ENCODE measurements at regions not wholly inside any gene's neighbourhood (a gene's known extent, or its start where the extent isn't known, plus 50 kb on each side); places are given as distances from the start of the nearest gene placed in this dataset.
A peak's percentile ranks its signal among the peaks of the same experiment; 100 is the strongest.

DNA sequence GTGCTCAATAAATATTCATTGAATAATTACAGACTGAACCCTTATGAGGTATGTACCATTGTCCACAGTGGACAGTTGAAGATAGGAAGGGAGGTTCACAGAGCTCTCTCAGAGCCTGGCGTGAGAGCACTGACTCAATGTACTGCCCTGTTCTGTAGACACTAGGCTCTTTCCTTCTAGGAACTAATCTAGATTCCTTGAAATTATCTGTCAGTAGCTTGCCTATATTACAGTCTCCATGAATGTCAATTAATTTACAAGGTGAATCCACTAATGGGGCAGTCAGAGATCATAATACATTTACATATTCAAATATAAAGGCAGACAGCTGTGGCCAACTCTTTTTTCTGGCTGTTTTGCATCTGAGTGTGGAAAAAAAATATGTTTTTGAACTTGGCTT is 251.2 kb upstream of the SALL1 start:
- H3K9me3 Mint-ChIP-seq (ENCODE audit: unreplicated experiment), result no peaks in the 10 kb centered on the region
- peaks cover 29% of the 10 kb centered on the region for H3K4me1 Mint-ChIP-seq (ENCODE audit: insufficient read depth, unreplicated experiment)
- POLR2A ChIA-PET, result no interaction called here
- BruUV-seq (replicated peaks), result no TSS peak
- intact Hi-C loops (cut with micrococcal nuclease), result loop anchor here (10.0 kb wide), 1 partner anchor 133 kb away; no protein-coding TSS in a partner anchor
- CTCF ChIA-PET, result interaction anchor here (0.6 kb wide), 2 partner anchors 42 to 54 kb away, joined by 3 to 5 read pairs; no protein-coding TSS in a partner anchor
- no peak for DNase-seq (ENCODE audit: unreplicated experiment)
- peak overlapping the region; percentile 5 for H3K27ac Mint-ChIP-seq (ENCODE audit: low read depth, unreplicated experiment)
- no peaks in the 10 kb centered on the region for H3K27me3 Mint-ChIP-seq (ENCODE audit: insufficient read depth, unreplicated experiment)
- H3K36me3 Mint-ChIP-seq (ENCODE audit: insufficient read depth, unreplicated experiment), result no peaks in the 10 kb centered on the region
- no peak overlapping the region for H3K4me3 Mint-ChIP-seq (ENCODE audit: unreplicated experiment)
- TF ChIP-seq, protein P1, sequence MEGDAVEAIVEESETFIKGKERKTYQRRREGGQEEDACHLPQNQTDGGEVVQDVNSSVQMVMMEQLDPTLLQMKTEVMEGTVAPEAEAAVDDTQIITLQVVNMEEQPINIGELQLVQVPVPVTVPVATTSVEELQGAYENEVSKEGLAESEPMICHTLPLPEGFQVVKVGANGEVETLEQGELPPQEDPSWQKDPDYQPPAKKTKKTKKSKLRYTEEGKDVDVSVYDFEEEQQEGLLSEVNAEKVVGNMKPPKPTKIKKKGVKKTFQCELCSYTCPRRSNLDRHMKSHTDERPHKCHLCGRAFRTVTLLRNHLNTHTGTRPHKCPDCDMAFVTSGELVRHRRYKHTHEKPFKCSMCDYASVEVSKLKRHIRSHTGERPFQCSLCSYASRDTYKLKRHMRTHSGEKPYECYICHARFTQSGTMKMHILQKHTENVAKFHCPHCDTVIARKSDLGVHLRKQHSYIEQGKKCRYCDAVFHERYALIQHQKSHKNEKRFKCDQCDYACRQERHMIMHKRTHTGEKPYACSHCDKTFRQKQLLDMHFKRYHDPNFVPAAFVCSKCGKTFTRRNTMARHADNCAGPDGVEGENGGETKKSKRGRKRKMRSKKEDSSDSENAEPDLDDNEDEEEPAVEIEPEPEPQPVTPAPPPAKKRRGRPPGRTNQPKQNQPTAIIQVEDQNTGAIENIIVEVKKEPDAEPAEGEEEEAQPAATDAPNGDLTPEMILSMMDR (IDR thresholded peaks at IDR 0.05; ENCODE audit: unreplicated experiment), result no peak

DNA sequence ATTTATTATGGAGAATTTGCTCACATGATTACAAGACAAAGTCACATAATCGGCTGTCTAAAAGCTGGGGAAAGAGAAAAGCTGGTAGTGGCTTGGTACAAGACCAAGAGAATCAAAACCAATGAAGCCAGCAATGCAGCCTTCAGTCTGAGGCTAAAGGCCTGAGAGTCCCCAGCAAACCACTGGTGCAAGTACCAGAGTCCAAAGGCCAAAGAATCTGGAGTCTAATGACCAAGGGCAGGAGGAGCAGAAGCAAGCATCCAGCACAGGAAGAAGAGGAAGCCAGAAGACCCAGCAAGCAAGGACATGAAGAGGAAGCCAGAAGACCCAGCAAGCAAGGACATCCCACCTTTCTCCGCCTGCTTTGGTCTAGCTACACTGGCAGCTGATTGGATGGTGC is 250.6 kb upstream of the SALL1 start:
- TF ChIP-seq, protein P1 (IDR thresholded peaks at IDR 0.05; ENCODE audit: unreplicated experiment), result no peak
- Mint-ChIP-seq H3K9me3 (ENCODE audit: unreplicated experiment) (no peaks in the 10 kb centered on the region), H3K4me1 (ENCODE audit: insufficient read depth, unreplicated experiment) (peaks cover 28% of the 10 kb centered on the region), H3K4me3 (ENCODE audit: unreplicated experiment) (no peak overlapping the region), H3K36me3 (ENCODE audit: insufficient read depth, unreplicated experiment) (no peaks in the 10 kb centered on the region), H3K27me3 (ENCODE audit: insufficient read depth, unreplicated experiment) (no peaks in the 10 kb centered on the region), H3K27ac (ENCODE audit: low read depth, unreplicated experiment) (no peak overlapping the region)
- ChIA-PET CTCF (no interaction called here), POLR2A (no interaction called here)
- intact Hi-C loops (cut with micrococcal nuclease), result loop anchor here (10.0 kb wide), 1 partner anchor 133 kb away; no protein-coding TSS in a partner anchor
- BruUV-seq (replicated peaks), result no TSS peak
- no peak for DNase-seq (ENCODE audit: unreplicated experiment)

DNA sequence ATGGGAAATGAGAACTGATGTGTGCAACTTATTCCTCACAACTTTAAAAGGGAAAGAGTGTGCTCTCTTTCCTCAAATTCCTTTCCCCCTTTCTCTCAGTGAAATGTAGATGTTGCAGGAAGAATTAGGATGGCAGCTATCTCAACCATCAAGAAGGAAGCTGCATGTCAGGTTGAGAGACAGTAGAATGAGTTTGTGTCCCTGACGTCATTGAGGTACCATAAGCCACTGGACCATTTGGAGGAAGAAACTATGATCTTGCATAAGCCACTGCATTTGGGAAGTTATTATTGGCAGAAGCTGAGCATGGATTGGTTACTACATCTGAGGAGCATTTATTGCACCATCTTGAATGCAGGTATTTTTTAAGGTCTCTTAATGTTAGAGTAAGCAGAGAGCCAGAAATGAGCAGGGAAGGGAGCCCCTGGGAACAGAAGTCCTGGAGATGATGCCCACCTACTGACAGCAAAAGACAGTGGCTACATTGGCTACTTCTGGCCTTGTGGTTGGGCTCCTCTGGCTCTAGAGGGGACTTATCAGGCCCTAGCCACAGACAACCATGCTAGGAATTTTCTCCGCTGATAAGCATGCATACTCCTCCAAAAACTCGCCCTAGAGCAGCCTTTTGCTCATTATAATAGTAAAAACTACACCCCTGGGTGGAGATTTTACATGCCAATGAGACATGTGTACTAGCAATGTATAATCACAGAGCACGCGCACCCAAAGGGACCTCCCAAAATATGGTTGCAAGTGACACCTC is 249.0 kb upstream of the SALL1 start:
- intact Hi-C loops (cut with micrococcal nuclease), result loop anchor here (10.0 kb wide), 1 partner anchor 135 kb away; no protein-coding TSS in a partner anchor
- ChIA-PET POLR2A (interaction anchor here (0.6 kb wide), 2 partner anchors 26 to 517 kb away, joined by 3 read pairs; no protein-coding TSS in a partner anchor), CTCF (interaction anchor here (0.6 kb wide), 2 partner anchors 10 to 218 kb away, joined by 3 read pairs; no protein-coding TSS in a partner anchor)
- DNase-seq (ENCODE audit: unreplicated experiment), result no peak
- Mint-ChIP-seq H3K27ac (ENCODE audit: low read depth, unreplicated experiment) (no peak overlapping the region), H3K4me1 (ENCODE audit: insufficient read depth, unreplicated experiment) (peaks cover 25% of the 10 kb centered on the region), H3K9me3 (ENCODE audit: unreplicated experiment) (no peaks in the 10 kb centered on the region), H3K4me3 (ENCODE audit: unreplicated experiment) (no peak overlapping the region), H3K36me3 (ENCODE audit: insufficient read depth, unreplicated experiment) (no peaks in the 10 kb centered on the region), H3K27me3 (ENCODE audit: insufficient read depth, unreplicated experiment) (no peaks in the 10 kb centered on the region)
- BruUV-seq (replicated peaks), result no TSS peak
- TF ChIP-seq, protein P1 (IDR thresholded peaks at IDR 0.05; ENCODE audit: unreplicated experiment), result no peak

DNA sequence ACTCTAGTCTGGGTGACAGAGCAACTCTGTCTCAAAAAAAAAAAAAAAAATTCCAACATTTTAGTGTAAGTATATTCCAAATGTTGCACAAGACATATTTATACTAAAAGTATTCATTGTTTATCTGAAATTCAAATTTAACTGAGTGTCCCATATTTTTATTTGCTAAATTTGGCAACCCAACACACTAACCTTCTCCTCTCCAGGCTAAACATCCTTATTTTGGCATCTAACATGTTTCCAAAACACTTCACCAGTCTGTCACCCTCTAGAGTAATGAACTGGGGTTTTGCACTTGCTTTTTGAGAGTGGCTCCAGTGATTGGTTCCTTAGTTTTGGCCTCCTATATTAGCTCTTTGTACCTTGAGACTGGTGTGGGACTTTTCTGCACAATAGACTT is 243.4 kb upstream of the SALL1 start:
- H3K36me3 Mint-ChIP-seq (ENCODE audit: insufficient read depth, unreplicated experiment), result no peaks in the 10 kb centered on the region
- DNase-seq (ENCODE audit: unreplicated experiment), result no peak
- POLR2A ChIA-PET, result no interaction called here

More for the DNA sequence above, 243.4 kb upstream of the SALL1 start:
- intact Hi-C loops (cut with micrococcal nuclease), result no loop called here
- Mint-ChIP-seq H3K4me3 (ENCODE audit: unreplicated experiment) (no peak overlapping the region), H3K9me3 (ENCODE audit: unreplicated experiment) (no peaks in the 10 kb centered on the region), H3K4me1 (ENCODE audit: insufficient read depth, unreplicated experiment) (peaks cover 7% of the 10 kb centered on the region), H3K27me3 (ENCODE audit: insufficient read depth, unreplicated experiment) (no peaks in the 10 kb centered on the region), H3K27ac (ENCODE audit: low read depth, unreplicated experiment) (no peak overlapping the region)
- TF ChIP-seq, protein P1 (IDR thresholded peaks at IDR 0.05; ENCODE audit: unreplicated experiment), result no peak
- CTCF ChIA-PET, result interaction anchor here (0.6 to 0.8 kb wide), 3 partner anchors 9 to 944 kb away, joined by 3 to 4 read pairs (median 3); no protein-coding TSS in a partner anchor
- no TSS peak for BruUV-seq (replicated peaks)
